HG03521 (cell line): ENCODE measurements at regions not wholly inside any gene's neighbourhood (a gene's known extent, or its start where the extent isn't known, plus 50 kb on each side); places are given as distances from the start of the nearest gene placed in this dataset.

Source experiments
- ATAC-seq: cut with Tn5 transposase; IDR thresholded peaks from one replicate; pipeline ENCODE4 v1.9.1; 2021; ENCODE audit warnings: mild to moderate bottlenecking, moderate library complexity; ENCODE audit not compliant: unreplicated experiment

- no peak for ATAC-seq
Measured at GRCh38 chr3:106167728-106168127, 298.9 kb upstream of the CBLB start.

- ATAC-seq, result no peak
Measured at GRCh38 chr3:106168962-106169750, 300.3 kb upstream of the CBLB start.

GRCh38 chr3:106170636-106171035 is 301.8 kb upstream of the CBLB start:
- ATAC-seq, result no peak

- no peak for ATAC-seq
Measured at GRCh38 chr3:106172101-106172500, 303.3 kb upstream of the CBLB start.

DNA sequence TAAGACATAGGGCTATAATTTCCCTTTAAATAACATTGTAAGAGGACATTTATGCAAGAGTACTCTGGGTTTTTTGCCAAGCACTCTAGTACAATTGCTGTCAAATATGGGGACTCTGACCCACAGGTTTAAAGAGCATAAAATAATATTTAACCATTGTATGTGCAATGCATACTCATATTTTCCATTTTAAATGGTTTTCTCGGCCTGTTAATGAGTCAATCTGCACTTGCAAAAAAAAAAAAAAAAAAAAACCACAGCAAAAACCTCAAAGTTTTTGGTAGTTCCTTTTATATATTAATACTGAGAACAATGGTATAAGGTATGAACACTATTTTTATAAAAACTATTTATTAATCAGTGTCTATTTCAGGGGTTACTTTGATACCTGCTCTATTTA is 304.0 kb upstream of the CBLB start:
- ATAC-seq, result peak; percentile 43

DNA sequence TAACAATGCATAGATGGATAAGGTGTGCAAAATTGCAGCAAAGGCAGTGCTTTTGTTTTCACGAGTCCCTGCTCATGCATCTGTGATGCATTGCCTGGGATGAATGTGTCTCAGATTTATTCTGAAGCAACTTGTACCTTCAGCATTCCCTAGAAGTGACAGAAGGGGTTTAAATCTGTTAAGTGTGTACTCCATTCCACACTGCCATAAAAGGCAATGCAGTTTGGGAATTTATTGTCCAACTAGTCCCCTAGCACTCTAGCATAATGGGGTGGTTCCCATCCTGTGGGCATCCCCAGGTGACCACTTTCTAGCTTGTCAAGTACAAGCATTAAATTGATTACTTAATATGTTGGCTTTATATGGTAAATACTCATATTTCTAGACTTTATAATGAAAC is 306.5 kb upstream of the CBLB start:
- ATAC-seq, result no peak

GRCh38 chr3:106176734-106177133 is 307.9 kb upstream of the CBLB start:
- ATAC-seq, result peak; percentile 84

- ATAC-seq, result no peak
Measured at GRCh38 chr3:106182950-106183511, 314.2 kb upstream of the CBLB start.

- no peak for ATAC-seq
Measured at GRCh38 chr3:106183762-106184391, 315.1 kb upstream of the CBLB start.

DNA sequence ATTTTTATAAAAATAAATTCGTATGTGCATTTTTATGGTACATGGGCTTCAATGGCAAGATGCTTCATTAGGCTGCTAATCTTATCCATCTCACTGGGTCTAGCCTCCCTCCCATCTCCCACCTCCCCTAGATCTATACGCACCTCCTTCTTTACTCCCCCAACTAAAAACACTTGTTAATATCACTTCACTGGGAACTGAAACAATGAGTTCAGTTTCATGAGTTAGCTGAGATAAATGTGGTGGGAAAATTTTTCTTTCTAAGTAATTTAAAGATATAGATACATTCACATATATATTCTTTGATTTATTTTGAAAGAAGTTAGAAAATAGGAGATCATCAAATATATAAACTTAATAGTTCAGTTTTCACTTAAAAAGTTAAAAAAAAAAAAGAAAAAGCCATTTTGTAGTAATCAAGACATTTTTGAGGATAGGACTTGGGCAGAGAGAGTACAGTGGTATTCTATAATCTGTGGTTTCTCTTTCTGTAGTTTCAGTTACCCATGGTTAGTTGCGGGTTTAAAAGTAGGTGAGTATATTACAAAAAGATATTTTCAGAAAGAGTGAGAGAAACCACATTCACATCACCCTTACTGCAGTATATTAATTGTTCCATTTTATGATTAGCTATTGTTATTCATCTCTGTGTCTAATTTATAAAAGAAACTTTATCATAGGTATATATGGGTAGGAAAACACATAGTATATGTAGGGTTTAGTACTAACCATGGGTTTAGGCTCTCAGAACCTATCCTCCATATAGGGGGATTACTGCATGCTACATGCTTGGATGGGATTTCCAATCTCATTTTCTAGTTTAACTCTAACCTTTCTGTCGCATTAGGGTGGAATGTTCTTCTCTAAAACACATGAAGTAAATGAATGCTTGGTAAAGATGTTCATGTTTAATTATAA is 316.0 kb upstream of the CBLB start:
- ATAC-seq, result peak; percentile 91

DNA sequence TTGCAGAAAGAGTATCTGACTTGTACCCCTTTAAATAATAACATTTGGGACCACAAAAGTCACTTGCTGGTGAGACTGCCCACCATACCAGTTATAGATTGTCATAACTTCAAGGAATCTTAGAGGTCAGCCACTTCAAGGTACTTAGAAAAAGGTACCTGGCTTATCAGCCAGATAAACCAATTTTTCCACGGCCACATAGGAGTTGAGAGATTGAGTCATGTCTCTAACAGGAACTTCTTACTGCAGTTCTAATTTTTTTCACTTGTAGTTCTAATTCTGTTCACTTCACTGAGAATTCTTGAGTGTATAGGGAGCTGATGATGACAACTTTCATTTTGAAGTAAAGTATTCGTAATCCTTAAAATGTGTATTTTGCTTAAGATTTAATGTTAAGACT is 317.1 kb upstream of the CBLB start:
- ATAC-seq, result no peak

GRCh38 chr3:106190296-106190695 is 321.5 kb upstream of the CBLB start:
- no peak for ATAC-seq

DNA sequence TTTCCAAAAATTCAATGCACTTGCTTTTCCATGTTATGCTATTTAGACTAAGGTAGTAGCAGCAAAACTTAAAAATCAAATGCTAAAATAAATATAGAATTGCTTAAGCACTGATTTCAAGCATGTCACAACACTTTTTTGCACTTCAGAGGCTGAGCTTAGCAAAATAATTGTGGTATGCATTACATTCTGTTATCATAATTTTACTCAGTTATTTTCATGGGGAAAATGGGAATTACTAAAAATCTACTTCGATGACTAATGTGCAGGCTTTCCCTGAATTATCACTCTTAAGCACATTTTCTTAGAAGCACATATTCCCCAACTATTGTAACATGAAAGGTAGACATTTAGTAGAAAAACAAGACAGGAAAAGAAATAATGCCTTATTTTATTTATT is 322.4 kb upstream of the CBLB start:
- no peak for ATAC-seq

- no peak for ATAC-seq
Measured at GRCh38 chr3:106191913-106192312, 323.1 kb upstream of the CBLB start.

GRCh38 chr3:106193876-106194275 is 325.1 kb upstream of the CBLB start:
- ATAC-seq, result no peak

DNA sequence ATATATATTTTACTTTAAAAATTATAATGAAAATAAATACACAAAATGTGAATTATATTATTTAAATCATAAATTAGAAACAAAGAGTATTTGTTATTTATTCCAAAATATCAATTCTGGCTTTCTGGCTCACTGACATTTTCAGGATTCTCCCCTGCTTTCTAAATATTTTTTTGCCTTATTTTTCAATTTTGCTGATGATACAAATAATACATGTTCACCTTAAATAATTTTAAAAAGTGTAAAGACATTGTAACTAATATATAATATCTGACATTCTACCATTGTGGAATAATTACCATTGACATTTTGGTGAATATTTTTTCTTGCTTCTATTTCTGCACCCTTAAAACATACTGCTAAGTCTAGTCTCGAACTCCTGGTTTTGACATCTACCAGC is 325.9 kb upstream of the CBLB start:
- no peak for ATAC-seq

DNA sequence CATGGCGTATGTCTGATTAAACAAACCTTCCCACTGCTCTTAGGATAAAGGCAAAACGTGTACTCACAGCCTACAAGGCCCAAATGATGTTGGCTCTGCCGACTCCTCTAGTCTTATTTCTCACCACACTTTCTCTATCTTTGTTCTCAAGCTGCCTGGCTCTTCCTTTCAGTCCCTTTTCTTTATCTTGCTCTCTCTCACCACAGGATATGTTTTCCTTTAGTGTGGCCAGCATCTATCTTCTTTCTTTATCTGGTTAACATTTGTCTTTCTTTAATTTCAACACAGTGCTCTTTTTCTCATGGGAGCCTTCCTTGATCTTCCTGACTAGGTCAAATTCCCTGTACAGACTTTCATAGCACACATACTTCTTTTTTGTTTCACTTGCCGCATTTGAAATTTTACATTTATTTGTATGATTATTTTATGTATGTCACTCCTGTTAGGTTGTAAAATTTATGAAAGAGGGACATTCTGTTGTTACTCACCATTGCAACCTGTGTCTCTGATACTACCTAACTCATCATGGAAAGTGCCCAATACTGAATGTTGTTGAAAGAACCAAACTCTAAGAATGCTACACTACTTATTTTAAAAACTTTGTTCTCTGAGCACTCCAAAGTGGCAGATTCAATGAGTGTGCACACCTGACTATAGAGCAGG is 328.9 kb upstream of the CBLB start:
- ATAC-seq, result no peak

- ATAC-seq, result no peak
Measured at GRCh38 chr3:106204160-106204868, 335.5 kb upstream of the CBLB start.

DNA sequence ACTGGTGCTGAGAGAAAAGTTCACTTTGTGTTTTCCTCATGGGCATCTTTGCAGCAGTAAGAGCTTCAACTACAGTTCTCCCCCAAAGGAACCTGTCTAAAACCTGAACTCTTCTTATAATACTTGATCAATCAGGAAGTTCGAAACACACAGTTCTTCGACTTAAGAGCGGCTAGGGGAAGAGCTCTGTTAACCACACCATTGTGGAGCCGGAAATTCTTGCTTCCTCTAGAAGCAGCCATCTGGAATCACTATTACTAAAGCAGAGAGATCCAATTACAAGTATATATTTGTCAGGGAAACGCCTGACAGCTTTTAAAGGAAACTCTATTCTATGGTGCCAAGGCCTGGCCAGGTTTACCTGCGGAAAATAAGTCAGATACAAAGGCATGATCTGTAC is 337.3 kb upstream of the CBLB start:
- ATAC-seq, result peak; percentile 54

- ATAC-seq, result no peak
Measured at GRCh38 chr3:106206613-106207012, 337.8 kb upstream of the CBLB start.
